PC-3 (cell line): ENCODE measurements at regions not wholly inside any gene's neighbourhood (a gene's known extent, or its start where the extent isn't known, plus 50 kb on each side); places are given as distances from the start of the nearest gene placed in this dataset.

Experiments
- ATAC-seq: fragments of 200-7000 bp; cut with Tn5 transposase; 2 replicates; pipeline ENCODE4 v1.9.1; 2020; ENCODE audit warnings: mild to moderate bottlenecking, moderate library complexity
- BruUV-seq: library from RNA; stranded (reverse); fragments of 400-500 nt; replicated peaks from 2 replicates; lab custom pipeline; 2021; lab: Mats Ljungman, UMichigan
- CTCF ChIA-PET: fragments of 300-600 bp; sonication (Branson Sonifier 250); formaldehyde crosslinking; loops from one replicate; lab custom pipeline; 2022; ENCODE audit warnings: antibody characterized with exemption; lab: Charles Lee
- POLR2A ChIA-PET: fragments of 300-600 bp; sonication (Branson Sonifier 250); formaldehyde crosslinking; loops from one replicate; lab custom pipeline; 2022; ENCODE audit warnings: antibody characterized with exemption; ENCODE audit not compliant: unreplicated experiment; lab: Charles Lee
- DNase-seq: peaks from one replicate; pipeline ENCODE4 v3.0.0-alpha.2; 2015
- H2AFZ ChIP-seq: fragments of 300-600 bp; sonication (generic); 2 replicates; pipeline ENCODE4 v1.6.0; 2016; ENCODE audit warnings: antibody characterized with exemption, low read length
- H3F3A ChIP-seq: fragments of 300-600 bp; sonication (generic); one replicate; pipeline ENCODE4 v1.6.0; 2017; ENCODE audit warnings: antibody characterized with exemption, low read length, control low read depth, mild to moderate bottlenecking; ENCODE audit not compliant: unreplicated experiment
- H3K27ac ChIP-seq: fragments of 300-600 bp; sonication (generic); 2 replicates; pipeline ENCODE4 v1.5.1; 2016; ENCODE audit warnings: mild to moderate bottlenecking, low read length
- H3K27me3 ChIP-seq: fragments of 300-600 bp; sonication (generic); 2 replicates; pipeline ENCODE4 v1.6.1; 2016; ENCODE audit warnings: low read length, mixed read lengths
- H3K36me3 ChIP-seq: fragments of 300-600 bp; sonication (generic); 2 replicates; pipeline ENCODE4 v1.6.1; 2016; ENCODE audit warnings: low read depth, mixed run types, low read length, mixed read lengths
- H3K4me1 ChIP-seq: fragments of 300-600 bp; sonication (generic); 2 replicates; pipeline ENCODE4 v1.5.1; 2016; ENCODE audit warnings: low read length; ENCODE audit not compliant: insufficient read depth
- H3K4me2 ChIP-seq: fragments of 300-600 bp; sonication (generic); 2 replicates; pipeline ENCODE4 v1.6.0; 2016; ENCODE audit warnings: low read length
- H3K4me3 ChIP-seq: fragments of 300-600 bp; sonication (generic); 2 replicates; pipeline ENCODE4 v1.5.1; 2016; ENCODE audit warnings: mild to moderate bottlenecking, low read length, mixed read lengths
- H3K79me2 ChIP-seq: fragments of 300-600 bp; sonication (generic); 2 replicates; pipeline ENCODE4 v1.6.1; 2017; ENCODE audit warnings: low read length, mixed read lengths
- H3K9ac ChIP-seq: fragments of 300-600 bp; sonication (generic); 2 replicates; pipeline ENCODE4 v1.6.0; 2016; ENCODE audit warnings: mild to moderate bottlenecking, low read length
- H3K9me2 ChIP-seq: fragments of 300-600 bp; sonication (generic); replicated peaks from 2 replicates; pipeline ENCODE4 v1.6.1; 2016; ENCODE audit warnings: mixed run types, low read length, mixed read lengths
- H3K9me3 ChIP-seq: fragments of 300-600 bp; sonication (generic); 2 replicates; pipeline ENCODE4 v1.6.1; 2016; ENCODE audit warnings: low read length, mixed read lengths
- H4K20me1 ChIP-seq: fragments of 300-600 bp; sonication (generic); 2 replicates; pipeline ENCODE4 v1.6.1; 2016; ENCODE audit warnings: low read length, mixed read lengths
- CTCF ChIP-seq: fragments of 300-600 bp; sonication (generic); conservative IDR thresholded peaks from 2 replicates; pipeline ENCODE4 v1.5.1; 2017; ENCODE audit warnings: antibody characterized with exemption, low read depth, mild to moderate bottlenecking, low read length
- EZH2 ChIP-seq: fragments of 300-600 bp; sonication (generic); IDR thresholded peaks from one replicate; pipeline ENCODE4 v1.6.1; 2017; ENCODE audit warnings: antibody characterized with exemption, mild to moderate bottlenecking, low read length; ENCODE audit not compliant: unreplicated experiment
- EZH2phosphoT487 ChIP-seq: fragments of 300-600 bp; sonication (generic); IDR thresholded peaks from 2 replicates; pipeline ENCODE4 v1.6.1; 2018; ENCODE audit warnings: mild to moderate bottlenecking, antibody characterized with exemption, low read length, borderline replicate concordance
- intact Hi-C: fragments of 100-400 bp; cut with micrococcal nuclease; formaldehyde crosslinking; loops from 2 replicates; pipeline ENCODE4 v1.9.0; 2023

GRCh38 chr7:41170466-41170865 lies 532.4 kb downstream of the INHBA start:
- H3K27ac ChIP-seq, result peak overlapping the region; percentile 94
- no peak overlapping the region for H3K4me2 ChIP-seq
- no peak for TF ChIP-seq EZH2
- TF ChIP-seq EZH2phosphoT487, result no peak
- TF ChIP-seq CTCF, result no peak
- no peaks in the 10 kb centered on the region for H3K9me3 ChIP-seq
- no peak overlapping the region for H3K4me3 ChIP-seq
- ChIA-PET CTCF (no interaction called here), POLR2A (no interaction called here)
- H3K4me1 ChIP-seq, result peaks cover 25% of the 10 kb centered on the region
- no peak overlapping the region for H2AFZ ChIP-seq
- H3K79me2 ChIP-seq, result no peaks in the 10 kb centered on the region
- BruUV-seq, result no TSS peak
- ATAC-seq (no peak), DNase-seq (no peak)
- H3K27me3 ChIP-seq, result no peaks in the 10 kb centered on the region
- no peaks in the 10 kb centered on the region for H3K36me3 ChIP-seq
- intact Hi-C loops, result no loop called here
- H3F3A ChIP-seq, result no peaks in the 10 kb centered on the region
- no peaks in the 10 kb centered on the region for H4K20me1 ChIP-seq
- H3K9me2 ChIP-seq, result no peaks in the 10 kb centered on the region
- peak overlapping the region; percentile 76 for H3K9ac ChIP-seq

DNA sequence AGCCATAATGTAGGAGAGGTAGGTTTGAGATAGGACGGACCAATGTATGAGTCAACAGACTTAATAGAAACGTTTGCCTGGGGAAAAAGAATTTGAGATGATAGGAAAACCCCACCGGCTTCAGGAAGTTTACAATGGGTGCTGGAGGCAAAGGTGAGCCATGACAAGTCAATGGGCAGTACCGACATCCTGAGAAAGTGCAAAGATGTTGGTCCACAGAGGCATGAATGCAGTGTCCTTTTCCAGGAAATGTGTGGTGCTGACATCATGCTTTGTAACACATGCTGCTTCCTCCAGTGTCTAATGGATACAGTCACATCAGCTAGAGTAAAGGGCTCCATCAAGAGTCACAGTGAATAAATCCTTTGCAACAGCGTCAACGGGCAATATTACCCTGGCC lies 533.6 kb downstream of the INHBA start:
- Histone ChIP-seq H3K36me3 (no peaks in the 10 kb centered on the region), H3K9ac (peak overlapping the region; percentile 76), H3F3A (no peaks in the 10 kb centered on the region), H3K9me2 (no peaks in the 10 kb centered on the region), H3K4me1 (peaks cover 25% of the 10 kb centered on the region), H3K27me3 (no peaks in the 10 kb centered on the region), H4K20me1 (no peaks in the 10 kb centered on the region), H3K27ac (peak overlapping the region; percentile 94), H3K4me3 (no peak overlapping the region), H3K79me2 (no peaks in the 10 kb centered on the region), H3K4me2 (0 out of 2 replicates have a peak overlapping the region, but pooled peaks have one; percentile 26), H2AFZ (peak overlapping the region; percentile 4; the same call in 1 of the 2 replicates), H3K9me3 (no peaks in the 10 kb centered on the region)
- BruUV-seq, result no TSS peak
- ChIA-PET POLR2A (no interaction called here), CTCF (no interaction called here)
- intact Hi-C loops, result no loop called here
- DNase-seq (peak; percentile 84), ATAC-seq (peak; percentile 95)
- no peak for TF ChIP-seq CTCF
- TF ChIP-seq EZH2, result no peak
- no peak for TF ChIP-seq EZH2phosphoT487

DNA sequence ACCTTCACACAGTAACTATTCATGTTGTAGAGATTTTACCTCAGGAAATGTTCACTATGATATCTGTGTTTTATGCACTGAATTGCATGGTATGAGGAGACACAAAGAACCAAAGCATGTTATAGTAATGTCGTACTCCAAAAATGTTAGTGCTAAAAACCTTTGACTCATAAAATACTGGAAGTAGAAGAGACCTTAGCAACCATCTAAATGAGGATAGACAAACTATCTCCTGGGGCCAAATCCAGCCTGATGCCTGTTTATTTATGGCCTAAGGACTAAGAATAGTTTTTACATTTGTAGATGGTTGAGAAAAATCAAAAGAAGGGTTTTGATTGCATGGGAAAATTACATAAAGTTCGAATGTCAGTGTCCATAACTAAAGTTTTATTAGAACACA lies 535.1 kb downstream of the INHBA start:
- no peak for TF ChIP-seq EZH2phosphoT487
- TF ChIP-seq EZH2, result no peak
- no peak for TF ChIP-seq CTCF
- no peak overlapping the region for H2AFZ ChIP-seq
- no peaks in the 10 kb centered on the region for H3K9me3 ChIP-seq
- no peak overlapping the region for H3K4me2 ChIP-seq
- BruUV-seq, result no TSS peak
- H3K9me2 ChIP-seq, result no peaks in the 10 kb centered on the region
- intact Hi-C loops, result no loop called here
- ChIA-PET POLR2A (no interaction called here), CTCF (interaction anchor here (0.7 kb wide), 1 partner anchor 245 kb away, joined by 5 read pairs; no protein-coding TSS in a partner anchor)
- H3K27ac ChIP-seq, result peak overlapping the region; percentile 94
- H3K9ac ChIP-seq, result peak overlapping the region; percentile 76
- ATAC-seq (no peak), DNase-seq (no peak)
- H3K4me1 ChIP-seq, result peaks cover 25% of the 10 kb centered on the region
- no peaks in the 10 kb centered on the region for H3K36me3 ChIP-seq
- H3K27me3 ChIP-seq, result no peaks in the 10 kb centered on the region
- no peak overlapping the region for H3K4me3 ChIP-seq
- H4K20me1 ChIP-seq, result no peaks in the 10 kb centered on the region
- no peaks in the 10 kb centered on the region for H3K79me2 ChIP-seq
- H3F3A ChIP-seq, result no peaks in the 10 kb centered on the region
